K562 (cell line): ENCODE measurements at regions not wholly inside any gene's neighbourhood (a gene's known extent, or its start where the extent isn't known, plus 50 kb on each side); places are given as distances from the start of the nearest gene placed in this dataset.

Experiments
- ARHGAP35 ChIP-seq: fragments of 450-650 bp; IDR thresholded peaks from 2 replicates; pipeline ENCODE4 v1.6.1; 2018; ENCODE audit not compliant: partially characterized antibody
- ARNT ChIP-seq, 2 experiments: fragments of 450-650 bp; IDR thresholded peaks; 2 replicates each; pipeline ENCODE4 v1.6.1; 2016; ENCODE audit warnings: mild to moderate bottlenecking in 1 of 2
- ATF7 ChIP-seq: fragments of 450-650 bp; IDR thresholded peaks from 2 replicates; pipeline ENCODE4 v1.7.1; 2014; ENCODE audit warnings: mild to moderate bottlenecking, moderate library complexity
- BACH1 ChIP-seq: fragments of 200-800 bp; sonication (Bioruptor generic); IDR thresholded peaks from 2 replicates; pipeline ENCODE4 v1.6.1; 2016; ENCODE audit warnings: missing genetic modification characterization, missing compliant biosample characterization
- CEBPB ChIP-seq: fragments of 450-650 bp; IDR thresholded peaks from 2 replicates; pipeline ENCODE4 v1.6.1; 2016; ENCODE audit warnings: missing genetic modification characterization, missing compliant biosample characterization
- FOXA3 ChIP-seq, 2 experiments: fragments of 450-650 bp in 1 of 2; sonication (generic) in 1 of 2; formaldehyde crosslinking; IDR thresholded peaks in 1 of 2; conservative IDR thresholded peaks in 1 of 2; 2 replicates each; pipeline versions ENCODE4 v1.4.0 to v1.8.0; 2020 to 2022; ENCODE audit warnings: mild to moderate bottlenecking in 2 of 2, missing genetic modification reagents in 1 of 2
- HMBOX1 ChIP-seq: sonication (generic); IDR thresholded peaks from 2 replicates; pipeline ENCODE4 v1.6.1; 2016
- HMG20B ChIP-seq: fragments of 250-450 bp; sonication (Bioruptor Pico); IDR thresholded peaks from 2 replicates; pipeline ENCODE4 v1.5.0; 2021; ENCODE audit warnings: mild to moderate bottlenecking
- IRF2 ChIP-seq: sonication (generic); formaldehyde crosslinking; IDR thresholded peaks from 2 replicates; pipeline ENCODE4 v1.8.1; 2022; ENCODE audit warnings: mild to moderate bottlenecking, missing genetic modification reagents
- JUNB ChIP-seq: fragments of 450-650 bp; formaldehyde crosslinking; conservative IDR thresholded peaks from 2 replicates; pipeline ENCODE4 v1.4.0; 2020; ENCODE audit warnings: mild to moderate bottlenecking
- JUND ChIP-seq, 2 experiments: IDR thresholded peaks; 2 replicates in 1 of 2; 3 replicates in 1 of 2; pipeline ENCODE4 v1.6.1; 2011; ENCODE audit warnings: borderline replicate concordance in 2 of 2, low read depth in 2 of 2, low read length in 2 of 2, improper control_type of control experiment in 1 of 2, missing biosample characterization in 1 of 2, missing genetic modification characterization in 1 of 2, missing genetic modification reagents in 1 of 2
- KDM5B ChIP-seq: fragments of 200-600 bp; sonication (generic); IDR thresholded peaks from 2 replicates; pipeline ENCODE4 v1.6.1; 2012; ENCODE audit warnings: low read depth, mild to moderate bottlenecking, moderate library complexity, low read length, control low read depth, inconsistent platforms; ENCODE audit not compliant: insufficient replicate concordance
- KLF6 ChIP-seq: fragments of 250-450 bp; sonication (Bioruptor Pico); IDR thresholded peaks from 2 replicates; pipeline ENCODE4 v1.4.0; 2020; ENCODE audit warnings: mild to moderate bottlenecking, moderate library complexity, borderline replicate concordance
- MYC ChIP-seq, 2 experiments: fragments of 250-450 bp in 1 of 2; sonication (Bioruptor Pico) in 1 of 2; IDR thresholded peaks; 2 replicates each; pipeline versions ENCODE4 v1.5.1 to v1.6.1; 2012 to 2021; ENCODE audit warnings: low read depth in 2 of 2, borderline replicate concordance in 1 of 2, improper control_type of control experiment in 1 of 2, low read length in 1 of 2, mild to moderate bottlenecking in 1 of 2, moderate library complexity in 1 of 2
- NFRKB ChIP-seq: fragments of 450-650 bp; IDR thresholded peaks from 2 replicates; pipeline ENCODE4 v1.6.1; 2016; ENCODE audit warnings: low read depth
- SMAD3 ChIP-seq: fragments of 450-650 bp; formaldehyde crosslinking; conservative IDR thresholded peaks from 2 replicates; pipeline ENCODE4 v1.4.0; 2020; ENCODE audit warnings: mild to moderate bottlenecking
- SMARCE1 ChIP-seq: fragments of 450-650 bp; IDR thresholded peaks from 2 replicates; pipeline ENCODE4 v1.7.1; 2016; ENCODE audit warnings: mild to moderate bottlenecking
- ZBTB17 ChIP-seq: fragments of 450-650 bp; formaldehyde crosslinking; IDR thresholded peaks from 2 replicates; pipeline ENCODE4 v1.4.0; 2020; ENCODE audit warnings: mild to moderate bottlenecking
- ZNF239 ChIP-seq: fragments of 250-450 bp; sonication (Bioruptor Pico); IDR thresholded peaks from 2 replicates; pipeline ENCODE4 v1.4.0; 2020; ENCODE audit warnings: mild to moderate bottlenecking
- ZNF79 ChIP-seq: fragments of 250-450 bp; sonication (Bioruptor Pico); IDR thresholded peaks from 2 replicates; pipeline ENCODE4 v1.4.0; 2020; ENCODE audit warnings: low read depth, mild to moderate bottlenecking, moderate library complexity
- TF ChIP-seq, protein P1 (sequence below), 2 experiments: fragments of 450-650 bp in 1 of 2; sonication (generic) in 1 of 2; formaldehyde crosslinking in 1 of 2; IDR thresholded peaks in 1 of 2; conservative IDR thresholded peaks in 1 of 2; 2 replicates each; pipeline versions ENCODE4 v1.6.1 to v1.8.1; 2016 to 2023; ENCODE audit warnings: mild to moderate bottlenecking in 2 of 2, moderate library complexity in 2 of 2, inconsistent platforms in 1 of 2, missing genetic modification reagents in 1 of 2

- TF ChIP-seq ZNF239 (CRISPR knock-in tag) (no peak), ARHGAP35 (no peak), FOXA3 (CRISPR knock-in tag; conservative IDR thresholded peaks at IDR 0.05 in 1 of 2, IDR thresholded peaks at IDR 0.05 in 1 of 2) (no peak), HMBOX1 (no peak), CEBPB (no peak), SMAD3 (CRISPR knock-in tag) (no peak), NFRKB (no peak), ATF7 (peak; percentile 67), SMARCE1 (no peak), ARNT (IDR thresholded peaks at IDR 0.05) (no peak), HMG20B (CRISPR knock-in tag) (no peak), MYC (IDR thresholded peaks at IDR 0.05; ENCODE audit: low read depth, low read length) (no peak), MYC (CRISPR knock-in tag; IDR thresholded peaks at IDR 0.05; ENCODE audit: borderline replicate concordance, low read depth) (no peak), ZBTB17 (CRISPR knock-in tag) (no peak), ZNF79 (CRISPR knock-in tag) (no peak), JUNB (peak; percentile 79), JUND (IDR thresholded peaks at IDR 0.05; ENCODE audit: borderline replicate concordance, low read depth, low read length) (no peak), JUND (tag; IDR thresholded peaks at IDR 0.05; ENCODE audit: borderline replicate concordance, low read depth, low read length) (peak; percentile 57; the same call in 1 of the 3 replicates), KLF6 (no peak), KDM5B (no peak), BACH1 (tag) (no peak), IRF2 (no peak)
- TF ChIP-seq, protein P1, sequence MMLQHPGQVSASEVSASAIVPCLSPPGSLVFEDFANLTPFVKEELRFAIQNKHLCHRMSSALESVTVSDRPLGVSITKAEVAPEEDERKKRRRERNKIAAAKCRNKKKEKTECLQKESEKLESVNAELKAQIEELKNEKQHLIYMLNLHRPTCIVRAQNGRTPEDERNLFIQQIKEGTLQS (IDR thresholded peaks at IDR 0.05): peak; percentile 85
- TF ChIP-seq, protein P1 (CRISPR knock-in tag; conservative IDR thresholded peaks at IDR 0.05): no peak
Measured at GRCh38 chr2:150566289-150566688, 78.8 kb upstream of the RND3 start (continued).
